GM12891 (cell line): ENCODE measurements at regions not wholly inside any gene's neighbourhood (a gene's known extent, or its start where the extent isn't known, plus 50 kb on each side); places are given as distances from the start of the nearest gene placed in this dataset.

Source experiments
- DNase-seq: peaks from one replicate; pipeline ENCODE4 v3.0.0; 2011; ENCODE audit warnings: low spot score; ENCODE audit not compliant: insufficient read length
- FAIRE-seq: peaks from 2 replicates; lab custom pipeline; 2011; peaks lifted over from hg19 to GRCh38; lab: Jason Lieb, UNC
- PAX5 ChIP-seq: IDR thresholded peaks from 2 replicates; pipeline ENCODE4 v1.6.1; 2011; ENCODE audit warnings: low read length, moderate library complexity, mild to moderate bottlenecking; ENCODE audit not compliant: insufficient read depth, severe bottlenecking
- POLR2A ChIP-seq: IDR thresholded peaks from 2 replicates; pipeline ENCODE4 v1.6.1; 2011; ENCODE audit warnings: low read depth, low read length, control low read depth
- POLR2AphosphoS5 ChIP-seq: IDR thresholded peaks from 2 replicates; pipeline ENCODE4 v1.6.1; 2011; ENCODE audit warnings: low read depth, low read length, control low read depth
- POU2F2 ChIP-seq: IDR thresholded peaks from 2 replicates; pipeline ENCODE4 v1.6.1; 2011; ENCODE audit warnings: low read depth, mild to moderate bottlenecking, control low read depth, low read length, moderate library complexity
- SPI1 ChIP-seq: IDR thresholded peaks from 2 replicates; pipeline ENCODE4 v1.6.1; 2011; ENCODE audit warnings: low read depth, low read length, control low read depth
- TAF1 ChIP-seq: IDR thresholded peaks from 2 replicates; pipeline ENCODE4 v1.6.1; 2011; ENCODE audit warnings: low read depth, low read length, control low read depth

DNA sequence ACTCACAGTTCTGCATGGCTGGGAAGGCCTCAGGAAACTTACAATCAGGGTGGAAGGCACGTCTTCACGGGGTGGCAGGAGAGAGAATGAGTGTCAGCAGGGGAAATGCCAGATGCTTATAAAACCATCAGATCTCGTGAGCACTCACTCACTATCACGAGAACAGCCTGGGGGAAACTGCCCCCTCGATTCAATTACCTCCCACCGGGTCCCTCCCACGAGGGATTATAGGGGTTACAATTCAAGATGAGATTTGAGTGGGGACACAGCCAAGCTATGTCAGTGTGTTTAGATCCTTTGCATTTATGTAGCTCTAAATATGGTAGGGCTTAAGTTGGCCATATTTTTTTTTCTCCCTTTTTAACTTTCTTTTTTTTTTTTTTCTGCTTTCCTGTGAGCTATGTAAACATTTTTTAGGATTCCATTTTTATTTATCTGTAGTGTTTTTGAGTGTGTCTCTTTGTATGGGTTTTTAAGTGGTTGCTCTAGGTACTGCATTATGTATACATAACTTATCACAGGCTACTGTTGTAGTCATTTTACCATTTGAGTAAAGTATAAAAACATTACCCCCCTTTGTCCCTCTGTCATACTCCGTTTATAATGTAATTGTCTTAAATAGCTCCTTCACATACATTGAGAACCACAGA lies 79.0 kb downstream of the ADRA2C start:
- TF ChIP-seq POLR2AphosphoS5 = no peak
- TF ChIP-seq TAF1 = no peak
- TF ChIP-seq POLR2A = no peak
- TF ChIP-seq POU2F2 = no peak
- no peak for TF ChIP-seq PAX5
- no peak for TF ChIP-seq SPI1
- DNase-seq (no peak), FAIRE-seq (no peak)

- TF ChIP-seq TAF1 = no peak
- no peak for TF ChIP-seq POLR2AphosphoS5
- DNase-seq (no peak), FAIRE-seq (no peak)
Measured at GRCh38 chr4:3845744-3846429, 79.7 kb downstream of the ADRA2C start.

GRCh38 chr4:3847211-3847940 lies 81.2 kb downstream of the ADRA2C start:
- DNase-seq = no peak
- TF ChIP-seq POU2F2 (no peak), POLR2A (no peak)
- FAIRE-seq = no peak

GRCh38 chr4:3848323-3848722 lies 82.1 kb downstream of the ADRA2C start:
- FAIRE-seq (no peak), DNase-seq (no peak)
- TF ChIP-seq TAF1 = no peak
- no peak for TF ChIP-seq PAX5
- TF ChIP-seq POLR2A = no peak

DNA sequence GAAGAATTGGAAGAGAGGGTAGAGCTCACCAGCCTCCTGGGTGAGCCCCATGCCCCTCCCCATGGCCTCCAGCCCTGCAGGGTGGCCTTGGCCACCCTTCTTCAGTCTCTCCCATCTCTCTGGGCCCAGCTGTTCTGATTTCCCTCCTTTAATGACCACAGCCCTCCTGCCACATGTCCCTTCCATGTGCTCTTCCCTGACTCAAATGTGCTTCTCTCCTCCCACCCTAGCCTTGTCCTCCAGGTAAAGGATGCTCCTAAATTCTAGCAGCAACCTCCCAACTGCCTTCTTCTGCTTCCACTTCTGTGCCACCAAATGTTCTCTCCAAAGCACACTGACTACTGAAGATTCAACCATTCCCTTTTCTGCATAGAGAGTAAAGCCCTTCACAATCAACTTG lies 83.0 kb downstream of the ADRA2C start:
- TF ChIP-seq POU2F2 = no peak
- TF ChIP-seq POLR2A = no peak
- TF ChIP-seq SPI1 = no peak
- no peak for TF ChIP-seq TAF1
- no peak for TF ChIP-seq POLR2AphosphoS5
- no peak for TF ChIP-seq PAX5
- no peak for FAIRE-seq
- no peak for DNase-seq

GRCh38 chr4:3850128-3850527 lies 83.9 kb downstream of the ADRA2C start:
- FAIRE-seq (no peak), DNase-seq (no peak)
- TF ChIP-seq PAX5 (no peak), POU2F2 (no peak), POLR2A (no peak), TAF1 (no peak), SPI1 (no peak), POLR2AphosphoS5 (no peak)

- DNase-seq (no peak), FAIRE-seq (no peak)
- no peak for TF ChIP-seq POU2F2
- no peak for TF ChIP-seq SPI1
- no peak for TF ChIP-seq POLR2AphosphoS5
- no peak for TF ChIP-seq TAF1
Measured at GRCh38 chr4:3851211-3851610, 85.0 kb downstream of the ADRA2C start.

DNA sequence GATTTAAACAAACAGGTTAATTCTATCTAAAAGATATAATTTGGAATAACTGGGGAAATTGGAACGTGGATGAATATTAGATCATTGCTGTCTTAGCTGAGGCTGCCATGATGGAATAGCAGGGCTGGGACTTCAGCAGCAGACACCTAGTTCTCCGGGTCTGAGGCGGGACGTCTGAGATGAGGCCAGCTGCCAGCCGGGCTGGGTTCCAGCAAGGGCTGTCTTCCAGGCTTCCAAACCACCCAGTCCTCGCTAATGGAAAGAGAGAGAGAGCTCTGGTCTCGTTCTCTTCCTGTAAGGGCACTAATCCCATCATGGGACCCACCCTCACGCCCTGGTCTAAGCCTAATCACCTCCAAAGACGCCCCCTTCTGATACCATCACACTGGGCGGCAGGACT lies 85.7 kb downstream of the ADRA2C start:
- FAIRE-seq (no peak), DNase-seq (no peak)
- no peak for TF ChIP-seq PAX5
- TF ChIP-seq TAF1 = no peak
- TF ChIP-seq SPI1 = no peak
- TF ChIP-seq POLR2A = no peak

DNA sequence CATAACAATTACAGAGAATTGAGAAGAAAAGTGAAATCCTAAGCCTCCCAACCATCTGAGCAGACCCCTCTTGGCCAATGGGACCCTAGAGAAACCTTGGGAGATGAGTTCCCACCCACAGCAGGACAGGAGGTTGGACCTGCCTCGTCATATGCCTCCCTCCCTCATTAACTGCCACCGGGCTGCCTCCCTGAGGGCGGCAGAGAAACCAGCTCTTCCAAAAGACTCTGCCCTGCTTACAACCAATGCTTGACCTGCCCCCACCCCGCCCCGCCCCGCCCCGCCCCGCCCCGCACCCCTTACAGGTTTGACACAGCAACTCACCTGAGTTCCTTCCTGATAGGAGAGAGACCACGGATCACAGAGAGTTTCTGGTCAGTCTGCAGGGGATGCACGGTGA lies 86.1 kb downstream of the ADRA2C start:
- no peak for TF ChIP-seq POLR2AphosphoS5
- no peak for TF ChIP-seq POU2F2
- no peak for TF ChIP-seq TAF1
- no peak for TF ChIP-seq SPI1
- TF ChIP-seq PAX5 = no peak
- no peak for TF ChIP-seq POLR2A
- FAIRE-seq (no peak), DNase-seq (no peak)

DNA sequence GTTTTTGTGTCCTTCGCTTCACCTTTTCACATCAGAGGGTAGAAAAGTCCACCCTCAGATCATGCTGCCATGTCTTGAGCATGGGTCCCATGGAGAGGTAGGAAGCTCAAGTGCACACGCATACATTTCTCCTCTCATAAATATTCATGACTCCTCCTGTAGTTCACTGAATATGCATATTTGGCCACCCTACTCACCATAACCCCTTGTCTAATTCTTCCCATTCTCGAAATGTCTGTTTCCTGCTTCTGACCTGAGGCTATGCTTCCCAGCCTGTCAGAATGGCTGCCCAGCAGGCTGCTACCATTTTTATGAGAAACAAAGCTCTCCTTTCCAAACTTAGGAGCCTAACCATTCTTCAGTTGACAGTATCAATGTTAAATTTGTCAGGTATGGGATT lies 86.5 kb downstream of the ADRA2C start:
- no peak for DNase-seq
- FAIRE-seq = no peak

More for the DNA sequence above, 86.5 kb downstream of the ADRA2C start:
- TF ChIP-seq POLR2AphosphoS5 (no peak), SPI1 (no peak), PAX5 (no peak), POU2F2 (no peak), POLR2A (no peak), TAF1 (no peak)
